Loucy (cell line): ENCODE measurements at regions not wholly inside any gene's neighbourhood (a gene's known extent, or its start where the extent isn't known, plus 50 kb on each side); places are given as distances from the start of the nearest gene placed in this dataset.

Experiments used
- CTCF ChIP-seq: fragments of 200-600 bp; sonication (generic); conservative IDR thresholded peaks from 2 replicates; pipeline ENCODE4 v1.5.1; 2014; ENCODE audit warnings: mild to moderate bottlenecking, antibody characterized with exemption, low read length
- EZH2phosphoT487 ChIP-seq: fragments of 200-600 bp; IDR thresholded peaks from 2 replicates; pipeline ENCODE4 v1.6.1; 2018; ENCODE audit warnings: antibody characterized with exemption, mild to moderate bottlenecking, moderate library complexity, borderline replicate concordance

- TF ChIP-seq CTCF (no peak), EZH2phosphoT487 (no peak)
Measured at GRCh38 chr3:132164469-132165092, 129.8 kb upstream of the CPNE4 start.
